IMR-90 (cell line): ENCODE measurements at regions not wholly inside any gene's neighbourhood (a gene's known extent, or its start where the extent isn't known, plus 50 kb on each side); places are given as distances from the start of the nearest gene placed in this dataset.

Source experiments
- ATAC-seq: fragments of 200-7000 bp; cut with Tn5 transposase; 2 replicates; pipeline ENCODE4 v1.9.1; 2020; ENCODE audit warnings: low read depth, mild to moderate bottlenecking, moderate library complexity
- BruUV-seq: library from RNA; stranded (reverse); fragments of 400-500 nt; replicated peaks from 2 replicates; lab custom pipeline; 2021; lab: Mats Ljungman, UMichigan
- CTCF ChIA-PET: fragments of 300-600 bp; formaldehyde crosslinking; extraction: SDS; loops from one replicate; lab custom pipeline; 2021; ENCODE audit warnings: antibody characterized with exemption; lab: Yijun Ruan, JAX
- POLR2A ChIA-PET: fragments of 300-600 bp; sonication (Branson Sonifier 250); formaldehyde crosslinking; loops from one replicate; lab custom pipeline; 2022; ENCODE audit warnings: antibody characterized with exemption; ENCODE audit not compliant: unreplicated experiment; lab: Charles Lee
- DNase-seq: peaks from one replicate; pipeline ENCODE4 v3.0.0; 2013
- H2AFZ ChIP-seq: replicated peaks from 2 replicates; pipeline ENCODE3; 2013; ENCODE audit warnings: low read length, mild to moderate bottlenecking; ENCODE audit not compliant: poor library complexity
- H2AK5ac ChIP-seq: 2 replicates; pipeline ENCODE4 v1.6.1; 2013; ENCODE audit warnings: low read depth, low read length, inconsistent platforms
- H2AK9ac ChIP-seq: replicated peaks from 2 replicates; pipeline ENCODE3; 2013; ENCODE audit warnings: mild to moderate bottlenecking, low read depth, low read length, moderate library complexity; ENCODE audit not compliant: poor library complexity
- H2BK120ac ChIP-seq: 2 replicates; pipeline ENCODE4 v1.6.1; 2013; ENCODE audit warnings: low read depth, low read length, inconsistent platforms
- H2BK15ac ChIP-seq: 3 replicates; pipeline ENCODE4 v1.6.1; 2013; ENCODE audit warnings: low read depth, low read length, inconsistent platforms
- H2BK20ac ChIP-seq: 2 replicates; pipeline ENCODE4 v1.6.1; 2013; ENCODE audit warnings: low read depth, mild to moderate bottlenecking, inconsistent platforms, low read length, moderate library complexity
- H2BK5ac ChIP-seq: 2 replicates; pipeline ENCODE4 v1.6.1; 2013; ENCODE audit warnings: mild to moderate bottlenecking, low read depth, low read length, inconsistent platforms; ENCODE audit not compliant: poor library complexity, severe bottlenecking
- H3K14ac ChIP-seq: replicated peaks from 2 replicates; pipeline ENCODE4 v1.6.1; 2013; ENCODE audit warnings: low read depth, low read length, inconsistent platforms
- H3K18ac ChIP-seq: 2 replicates; pipeline ENCODE4 v1.6.1; 2013; ENCODE audit warnings: low read depth, low read length, control low read depth
- H3K23ac ChIP-seq: 2 replicates; pipeline ENCODE4 v1.6.1; 2013; ENCODE audit warnings: low read depth, low read length, inconsistent platforms
- H3K27ac ChIP-seq: 2 replicates; pipeline ENCODE4 v1.5.1; 2013; ENCODE audit warnings: mild to moderate bottlenecking, control low read depth, low read length; ENCODE audit not compliant: insufficient read depth
- H3K27me3 ChIP-seq: 2 replicates; pipeline ENCODE4 v1.6.1; 2013; ENCODE audit warnings: low read length; ENCODE audit not compliant: control insufficient read depth, insufficient read depth
- H3K36me3 ChIP-seq: 2 replicates; pipeline ENCODE4 v1.6.1; 2013; ENCODE audit warnings: low read length, mixed read lengths; ENCODE audit not compliant: control insufficient read depth, insufficient read depth
- H3K4ac ChIP-seq: 2 replicates; pipeline ENCODE4 v1.6.1; 2013; ENCODE audit warnings: low read depth, low read length, inconsistent platforms
- H3K4me1 ChIP-seq: 2 replicates; pipeline ENCODE4 v1.6.1; 2013; ENCODE audit warnings: low read length, mixed read lengths; ENCODE audit not compliant: control insufficient read depth, insufficient read depth
- H3K4me2 ChIP-seq: 2 replicates; pipeline ENCODE4 v1.6.1; 2013; ENCODE audit warnings: low read depth, mild to moderate bottlenecking, control low read depth, low read length, moderate library complexity
- H3K4me3 ChIP-seq: 2 replicates; pipeline ENCODE4 v1.5.1; 2013; ENCODE audit warnings: low read depth, mild to moderate bottlenecking, control low read depth, low read length, moderate library complexity; ENCODE audit not compliant: insufficient read depth
- H3K56ac ChIP-seq: 2 replicates; pipeline ENCODE4 v1.6.1; 2013; ENCODE audit warnings: low read length, inconsistent platforms; ENCODE audit not compliant: insufficient read depth; ENCODE audit errors: extremely low read depth
- H3K79me1 ChIP-seq, 2 experiments: 2 replicates each; pipeline ENCODE4 v1.6.1; 2013; ENCODE audit warnings: low read length in 2 of 2, inconsistent platforms in 1 of 2, low read depth in 1 of 2
- H3K9ac ChIP-seq: 2 replicates; pipeline ENCODE4 v1.6.1; 2013; ENCODE audit warnings: low read depth, low read length, control low read depth
- H3K9me1 ChIP-seq: 2 replicates; pipeline ENCODE4 v1.6.1; 2013; ENCODE audit warnings: low read length, inconsistent platforms; ENCODE audit not compliant: insufficient read depth
- H3K9me3 ChIP-seq: 2 replicates; pipeline ENCODE4 v1.6.1; 2013; ENCODE audit warnings: low read length; ENCODE audit not compliant: control insufficient read depth, insufficient read depth
- H4K20me1 ChIP-seq: 2 replicates; pipeline ENCODE4 v1.6.1; 2013; ENCODE audit warnings: low read length, inconsistent platforms; ENCODE audit not compliant: insufficient read depth
- H4K5ac ChIP-seq: 2 replicates; pipeline ENCODE4 v1.6.1; 2013; ENCODE audit warnings: mild to moderate bottlenecking, low read depth, low read length, control low read depth
- H4K8ac ChIP-seq, 2 experiments: 2 replicates each; pipeline ENCODE4 v1.6.1; 2013; ENCODE audit warnings: low read depth in 2 of 2, low read length in 2 of 2, control low read depth in 1 of 2, inconsistent platforms in 1 of 2
- H4K91ac ChIP-seq: 2 replicates; pipeline ENCODE4 v1.6.1; 2013; ENCODE audit warnings: low read depth, low read length, inconsistent platforms; ENCODE audit not compliant: insufficient read depth
- BHLHE40 ChIP-seq: fragments of 150-350 bp; IDR thresholded peaks from 2 replicates; pipeline ENCODE4 v1.6.1; 2016; ENCODE audit warnings: mild to moderate bottlenecking, low read depth, low read length
- CEBPB ChIP-seq: IDR thresholded peaks from 2 replicates; pipeline ENCODE4 v1.6.1; 2012; ENCODE audit warnings: low read depth, low read length, improper control_type of control experiment
- CHD1 ChIP-seq: IDR thresholded peaks from 2 replicates; pipeline ENCODE4 v1.6.1; 2012; ENCODE audit warnings: low read depth, low read length, improper control_type of control experiment
- FOS ChIP-seq: fragments of 150-350 bp; IDR thresholded peaks from 2 replicates; pipeline ENCODE4 v1.6.1; 2016; ENCODE audit warnings: low read depth, low read length
- MAFK ChIP-seq: IDR thresholded peaks from 2 replicates; pipeline ENCODE4 v1.6.1; 2012; ENCODE audit warnings: low read depth, low read length, improper control_type of control experiment
- MAZ ChIP-seq: IDR thresholded peaks from 2 replicates; pipeline ENCODE4 v1.6.1; 2012; ENCODE audit warnings: low read depth, mild to moderate bottlenecking, low read length, improper control_type of control experiment, moderate library complexity, borderline replicate concordance
- MXI1 ChIP-seq: IDR thresholded peaks from 2 replicates; pipeline ENCODE4 v1.6.1; 2012; ENCODE audit warnings: low read depth, mild to moderate bottlenecking, low read length, moderate library complexity, borderline replicate concordance
- NFE2L2 ChIP-seq: fragments of 150-350 bp; IDR thresholded peaks from 2 replicates; pipeline ENCODE4 v1.6.1; 2016; ENCODE audit warnings: low read depth, mild to moderate bottlenecking, low read length
- POLR2A ChIP-seq: IDR thresholded peaks from 2 replicates; pipeline ENCODE4 v1.6.1; 2012; ENCODE audit warnings: mild to moderate bottlenecking, low read depth, low read length
- RAD21 ChIP-seq: IDR thresholded peaks from 2 replicates; pipeline ENCODE4 v1.6.1; 2012; ENCODE audit warnings: low read length, improper control_type of control experiment
- RCOR1 ChIP-seq: IDR thresholded peaks from 2 replicates; pipeline ENCODE4 v1.6.1; 2012; ENCODE audit warnings: mild to moderate bottlenecking, low read length, improper control_type of control experiment; ENCODE audit not compliant: insufficient replicate concordance
- RFX5 ChIP-seq: IDR thresholded peaks from 2 replicates; pipeline ENCODE4 v1.8.0; 2012; ENCODE audit warnings: low read depth, mild to moderate bottlenecking, low read length, moderate library complexity
- SMC3 ChIP-seq: fragments of 150-350 bp; IDR thresholded peaks from 2 replicates; pipeline ENCODE4 v1.6.1; 2016; ENCODE audit warnings: low read depth, mild to moderate bottlenecking, antibody characterized with exemption, low read length, moderate library complexity
- WGBS, 2 experiments: methylation state at CpG; one replicate each; pipeline versions ENCODE4 v1.1.5 to v1.1.7; 2013; ENCODE audit warnings: missing lambda C conversion rate in 2 of 2; ENCODE audit not compliant: insufficient read length in 1 of 2; ENCODE audit errors: extremely low coverage in 2 of 2; 5-methylcytosine and 5-hydroxymethylcytosine counted together
- dilution Hi-C: fragments of 300-500 bp; cut with HindIII; formaldehyde crosslinking; loops from one replicate; pipeline ENCODE4 v1.14.3; 2018; ENCODE audit warnings: low sequenced_read_pairs; ENCODE audit not compliant: unreplicated experiment
- in situ Hi-C: fragments of 300-500 bp; cut with MboI; formaldehyde crosslinking; loops from 3 replicates; pipeline ENCODE4 v1.14.3; 2019; ENCODE audit warnings: low sequenced_read_pairs, inconsistent platforms, mixed read lengths
- intact Hi-C: fragments of 100-400 bp; cut with micrococcal nuclease; formaldehyde crosslinking; loops from 2 replicates; pipeline ENCODE4 v1.10.0; 2022
- TF ChIP-seq, protein P1 (sequence below): conservative IDR thresholded peaks from 2 replicates; pipeline ENCODE4 v1.5.1; 2012; ENCODE audit warnings: mild to moderate bottlenecking, low read depth, low read length, improper control_type of control experiment
- TF ChIP-seq, protein P2 (sequence below): fragments of 150-350 bp; IDR thresholded peaks from 2 replicates; pipeline ENCODE4 v1.6.1; 2017; ENCODE audit warnings: mild to moderate bottlenecking, antibody characterized with exemption, low read length, low read depth
- TF ChIP-seq, protein P3 (sequence below): fragments of 150-350 bp; IDR thresholded peaks from 2 replicates; pipeline ENCODE4 v1.6.1; 2016; ENCODE audit warnings: low read depth, mild to moderate bottlenecking, low read length, moderate library complexity, borderline replicate concordance

DNA sequence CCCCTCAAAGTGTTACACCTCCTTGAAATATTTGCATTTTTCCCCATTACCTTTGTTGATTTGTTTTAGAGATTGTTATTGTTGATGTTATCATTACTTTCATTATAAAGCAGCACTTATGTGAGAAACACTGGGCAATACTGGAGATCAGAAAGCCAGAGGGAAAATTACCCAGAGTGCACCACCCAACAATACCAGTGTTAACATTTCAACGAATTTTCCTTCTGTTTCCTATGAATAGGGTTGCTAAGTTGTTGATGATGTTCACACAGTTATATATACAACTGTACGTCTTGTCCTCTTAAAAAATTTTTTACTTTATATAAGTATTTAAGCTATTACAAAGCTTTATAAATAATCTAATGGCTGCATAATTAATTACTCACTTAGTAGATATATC, 173.6 kb upstream of the UMPS start:
- ChIA-PET POLR2A (no interaction called here), CTCF (interaction anchor here (0.6 to 1.3 kb wide), 3 partner anchors 132 to 271 kb away, joined by 3 to 7 read pairs (median 3); no protein-coding TSS in a partner anchor)
- H3K18ac ChIP-seq = no peak overlapping the region
- no peak overlapping the region for H4K91ac ChIP-seq
- H3K23ac ChIP-seq = no peak overlapping the region
- H2BK120ac ChIP-seq = no peak overlapping the region
- H2AK5ac ChIP-seq = no peak overlapping the region
- TF ChIP-seq NFE2L2 (no peak), CEBPB (no peak), SMC3 (no peak), BHLHE40 (no peak), MXI1 (no peak), FOS (no peak), POLR2A (no peak), MAFK (no peak), RFX5 (no peak), CHD1 (no peak), RAD21 (no peak), RCOR1 (no peak), MAZ (no peak)
- TF ChIP-seq, protein P1, sequence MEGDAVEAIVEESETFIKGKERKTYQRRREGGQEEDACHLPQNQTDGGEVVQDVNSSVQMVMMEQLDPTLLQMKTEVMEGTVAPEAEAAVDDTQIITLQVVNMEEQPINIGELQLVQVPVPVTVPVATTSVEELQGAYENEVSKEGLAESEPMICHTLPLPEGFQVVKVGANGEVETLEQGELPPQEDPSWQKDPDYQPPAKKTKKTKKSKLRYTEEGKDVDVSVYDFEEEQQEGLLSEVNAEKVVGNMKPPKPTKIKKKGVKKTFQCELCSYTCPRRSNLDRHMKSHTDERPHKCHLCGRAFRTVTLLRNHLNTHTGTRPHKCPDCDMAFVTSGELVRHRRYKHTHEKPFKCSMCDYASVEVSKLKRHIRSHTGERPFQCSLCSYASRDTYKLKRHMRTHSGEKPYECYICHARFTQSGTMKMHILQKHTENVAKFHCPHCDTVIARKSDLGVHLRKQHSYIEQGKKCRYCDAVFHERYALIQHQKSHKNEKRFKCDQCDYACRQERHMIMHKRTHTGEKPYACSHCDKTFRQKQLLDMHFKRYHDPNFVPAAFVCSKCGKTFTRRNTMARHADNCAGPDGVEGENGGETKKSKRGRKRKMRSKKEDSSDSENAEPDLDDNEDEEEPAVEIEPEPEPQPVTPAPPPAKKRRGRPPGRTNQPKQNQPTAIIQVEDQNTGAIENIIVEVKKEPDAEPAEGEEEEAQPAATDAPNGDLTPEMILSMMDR = no peak
- TF ChIP-seq, protein P2, sequence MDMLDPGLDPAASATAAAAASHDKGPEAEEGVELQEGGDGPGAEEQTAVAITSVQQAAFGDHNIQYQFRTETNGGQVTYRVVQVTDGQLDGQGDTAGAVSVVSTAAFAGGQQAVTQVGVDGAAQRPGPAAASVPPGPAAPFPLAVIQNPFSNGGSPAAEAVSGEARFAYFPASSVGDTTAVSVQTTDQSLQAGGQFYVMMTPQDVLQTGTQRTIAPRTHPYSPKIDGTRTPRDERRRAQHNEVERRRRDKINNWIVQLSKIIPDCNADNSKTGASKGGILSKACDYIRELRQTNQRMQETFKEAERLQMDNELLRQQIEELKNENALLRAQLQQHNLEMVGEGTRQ = no peak
- TF ChIP-seq, protein P3, sequence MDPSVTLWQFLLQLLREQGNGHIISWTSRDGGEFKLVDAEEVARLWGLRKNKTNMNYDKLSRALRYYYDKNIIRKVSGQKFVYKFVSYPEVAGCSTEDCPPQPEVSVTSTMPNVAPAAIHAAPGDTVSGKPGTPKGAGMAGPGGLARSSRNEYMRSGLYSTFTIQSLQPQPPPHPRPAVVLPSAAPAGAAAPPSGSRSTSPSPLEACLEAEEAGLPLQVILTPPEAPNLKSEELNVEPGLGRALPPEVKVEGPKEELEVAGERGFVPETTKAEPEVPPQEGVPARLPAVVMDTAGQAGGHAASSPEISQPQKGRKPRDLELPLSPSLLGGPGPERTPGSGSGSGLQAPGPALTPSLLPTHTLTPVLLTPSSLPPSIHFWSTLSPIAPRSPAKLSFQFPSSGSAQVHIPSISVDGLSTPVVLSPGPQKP = no peak
- no peak overlapping the region for H2AK9ac ChIP-seq
- no peak overlapping the region for H2BK5ac ChIP-seq
- no TSS peak for BruUV-seq
- H3K79me1 ChIP-seq = no peaks in the 10 kb centered on the region
- H3K27me3 ChIP-seq = peaks cover 9% of the 10 kb centered on the region
- no peak overlapping the region for H4K8ac ChIP-seq
- H3K36me3 ChIP-seq = no peaks in the 10 kb centered on the region
- no peak overlapping the region for H3K9ac ChIP-seq
- peaks cover 5% of the 10 kb centered on the region; the same call in 1 of the 2 replicates for H4K20me1 ChIP-seq
- no peak overlapping the region for H2BK20ac ChIP-seq
- WGBS, 2 experiments = no CpG with 5 or more reads among the region's 2 CpGs
- no peak overlapping the region for H3K56ac ChIP-seq
- H3K4me1 ChIP-seq = peaks cover 14% of the 10 kb centered on the region
- peaks cover 14% of the 10 kb centered on the region for H3K9me1 ChIP-seq
- H3K27ac ChIP-seq = no peak overlapping the region
- no peaks in the 10 kb centered on the region for H3K9me3 ChIP-seq
- dilution Hi-C loops (no loop called here), intact Hi-C loops (loop anchor here (5.0 kb wide), 1 partner anchor 539 kb away; no protein-coding TSS in a partner anchor), in situ Hi-C loops (no loop called here)
- ATAC-seq (no peak), DNase-seq (no peak)
- no peak overlapping the region for H3K4me3 ChIP-seq
- H2BK15ac ChIP-seq = no peak overlapping the region
- no peak overlapping the region for H3K4me2 ChIP-seq
- no peak overlapping the region for H2AFZ ChIP-seq
- H4K5ac ChIP-seq = no peak overlapping the region
- no peak overlapping the region for H3K4ac ChIP-seq
- H3K14ac ChIP-seq = no peak overlapping the region
